VCaP (cell line): ENCODE measurements at regions not wholly inside any gene's neighbourhood (a gene's known extent, or its start where the extent isn't known, plus 50 kb on each side); places are given as distances from the start of the nearest gene placed in this dataset.

Source experiments
- H3K27ac ChIP-seq: fragments of 450-650 bp; 2 replicates; pipeline ENCODE4 v1.5.1; 2017
- CTCF ChIP-seq: fragments of 450-650 bp; conservative IDR thresholded peaks from 2 replicates; pipeline ENCODE4 v1.5.1; 2017; ENCODE audit warnings: mild to moderate bottlenecking, moderate library complexity

- no peak overlapping the region for H3K27ac ChIP-seq
- no peak for TF ChIP-seq CTCF
Observed at GRCh38 chr2:59391896-59392295, 1150.8 kb upstream of the FANCL start.

GRCh38 chr2:59390581-59390980, 1149.5 kb upstream of the FANCL start:
- TF ChIP-seq CTCF: no peak
- no peak overlapping the region for H3K27ac ChIP-seq

GRCh38 chr2:59389240-59389639, 1148.1 kb upstream of the FANCL start:
- no peak overlapping the region for H3K27ac ChIP-seq
- no peak for TF ChIP-seq CTCF

- no peak for TF ChIP-seq CTCF
Observed at GRCh38 chr2:59385971-59386370, 1144.8 kb upstream of the FANCL start.

GRCh38 chr2:59383473-59383872, 1142.3 kb upstream of the FANCL start:
- TF ChIP-seq CTCF: no peak
- no peak overlapping the region for H3K27ac ChIP-seq

More at GRCh38 chr2:59385971-59386370, 1144.8 kb upstream of the FANCL start:
- H3K27ac ChIP-seq: no peak overlapping the region

GRCh38 chr2:59378127-59378526, 1137.0 kb upstream of the FANCL start:
- TF ChIP-seq CTCF: no peak
- no peak overlapping the region for H3K27ac ChIP-seq

GRCh38 chr2:59366288-59366687, 1125.2 kb upstream of the FANCL start:
- no peak overlapping the region for H3K27ac ChIP-seq
- no peak for TF ChIP-seq CTCF

- no peak overlapping the region for H3K27ac ChIP-seq
- no peak for TF ChIP-seq CTCF
Observed at GRCh38 chr2:59354498-59354897, 1113.4 kb upstream of the FANCL start.
